H1 (cell line): ENCODE measurements at regions not wholly inside any gene's neighbourhood (a gene's known extent, or its start where the extent isn't known, plus 50 kb on each side); places are given as distances from the start of the nearest gene placed in this dataset.

Experiments used
- CTCF ChIA-PET: fragments of 300-600 bp; sonication (Branson Sonifier 250); formaldehyde crosslinking; loops from one replicate; lab custom pipeline; 2021; ENCODE audit not compliant: partially characterized antibody; lab: Charles Lee
- POLR2A ChIA-PET: fragments of 300-600 bp; sonication (Branson Sonifier 250); formaldehyde crosslinking; loops from one replicate; lab custom pipeline; 2021; ENCODE audit warnings: inconsistent platforms; ENCODE audit not compliant: partially characterized antibody; lab: Charles Lee
- DNase-seq, 2 experiments: peaks; one replicate each; pipeline versions ENCODE4 v3.0.0 to v3.0.0-alpha.2; 2010 to 2022; ENCODE audit warnings: low spot score in 2 of 2, low read depth in 1 of 2, mixed read lengths in 1 of 2
- FAIRE-seq: peaks from 2 replicates; lab custom pipeline; 2011; peaks lifted over from hg19 to GRCh38; lab: Jason Lieb, UNC
- H2AFZ ChIP-seq: 2 replicates; pipeline ENCODE4 v1.8.1; 2012; ENCODE audit warnings: low read length, inconsistent platforms
- H2AK5ac ChIP-seq: 2 replicates; pipeline ENCODE4 v1.6.1; 2013; ENCODE audit warnings: low read depth, low read length
- H2BK120ac ChIP-seq: replicated peaks from 2 replicates; pipeline ENCODE3; 2013; ENCODE audit warnings: low read depth, low read length, inconsistent platforms
- H2BK12ac ChIP-seq: 2 replicates; pipeline ENCODE4 v1.6.1; 2013; ENCODE audit warnings: low read depth, low read length
- H2BK15ac ChIP-seq: 2 replicates; pipeline ENCODE4 v1.6.1; 2013; ENCODE audit warnings: low read length
- H2BK20ac ChIP-seq: 2 replicates; pipeline ENCODE4 v1.6.1; 2013; ENCODE audit warnings: low read length
- H2BK5ac ChIP-seq: 2 replicates; pipeline ENCODE4 v1.6.1; 2013; ENCODE audit warnings: low read depth, low read length
- H3K14ac ChIP-seq: 2 replicates; pipeline ENCODE4 v1.6.1; 2013; ENCODE audit warnings: inconsistent platforms; ENCODE audit not compliant: insufficient read length
- H3K18ac ChIP-seq: 2 replicates; pipeline ENCODE4 v1.6.1; 2013; ENCODE audit warnings: low read length; ENCODE audit errors: extremely low read depth
- H3K23ac ChIP-seq: 2 replicates; pipeline ENCODE4 v1.6.1; 2013; ENCODE audit warnings: inconsistent platforms; ENCODE audit not compliant: insufficient read length
- H3K23me2 ChIP-seq: 2 replicates; pipeline ENCODE4 v1.6.1; 2013; ENCODE audit warnings: low read depth, low read length
- H3K27ac ChIP-seq: 2 replicates; pipeline ENCODE4 v1.6.1; 2011; ENCODE audit warnings: low read depth, low read length, inconsistent platforms
- H3K27me3 ChIP-seq, 4 experiments: replicated peaks in 1 of 4; 1 replicate in 1 of 4; 2 replicates in 3 of 4; pipeline versions ENCODE4 v1.6.1 to v1.8.1; 2011 to 2013; ENCODE audit warnings: low read length in 3 of 4, mild to moderate bottlenecking in 3 of 4, inconsistent platforms in 2 of 4, mixed read lengths in 2 of 4, moderate library complexity in 1 of 4; ENCODE audit not compliant: control insufficient read depth in 3 of 4, insufficient read depth in 3 of 4; ENCODE audit errors: extremely low read depth in 1 of 4
- H3K36me3 ChIP-seq, 4 experiments: 2 replicates each; pipeline versions ENCODE4 v1.6.1 to v1.8.1; 2011 to 2013; ENCODE audit warnings: mild to moderate bottlenecking in 4 of 4, low read length in 3 of 4, moderate library complexity in 2 of 4, control low read depth in 1 of 4, inconsistent platforms in 1 of 4; ENCODE audit not compliant: insufficient read depth in 4 of 4, control insufficient read depth in 2 of 4
- H3K4ac ChIP-seq: replicated peaks from 2 replicates; pipeline ENCODE3; 2013; ENCODE audit warnings: low read length, low read depth, mixed read lengths, inconsistent platforms; ENCODE audit not compliant: insufficient read length
- H3K4me1 ChIP-seq, 4 experiments: replicated peaks in 1 of 4; 1 replicate in 1 of 4; 2 replicates in 3 of 4; pipeline versions ENCODE4 v1.6.1 to v1.8.1; 2011 to 2013; ENCODE audit warnings: low read length in 3 of 4, inconsistent platforms in 2 of 4, mixed read lengths in 1 of 4; ENCODE audit not compliant: insufficient read depth in 4 of 4, control insufficient read depth in 3 of 4
- H3K4me2 ChIP-seq, 2 experiments: 2 replicates each; pipeline versions ENCODE4 v1.6.1 to v1.8.1; 2011 to 2013; ENCODE audit warnings: low read depth in 2 of 2, low read length in 2 of 2, control low read depth in 1 of 2, inconsistent platforms in 1 of 2, mild to moderate bottlenecking in 1 of 2; ENCODE audit not compliant: insufficient read depth in 1 of 2
- H3K4me3 ChIP-seq, 4 experiments: fragments of 200-600, 300-600 bp in 1 of 4; sonication (generic), shearing (Covaris generic), sonication (Bioruptor Twin) in 1 of 4; 2 replicates each; pipeline versions ENCODE4 v1.5.1 to v1.8.1; 2011 to 2016; ENCODE audit warnings: low read length in 4 of 4, low read depth in 3 of 4, control low read depth in 2 of 4, inconsistent platforms in 2 of 4, mild to moderate bottlenecking in 2 of 4, mixed read lengths in 1 of 4, moderate library complexity in 1 of 4; ENCODE audit not compliant: insufficient read depth in 2 of 4; ENCODE audit errors: extremely low read depth in 1 of 4
- H3K56ac ChIP-seq: replicated peaks from 2 replicates; pipeline ENCODE3; 2013; ENCODE audit warnings: low read depth, mild to moderate bottlenecking, mixed read lengths, low read length, inconsistent platforms; ENCODE audit not compliant: insufficient read length
- H3K79me1 ChIP-seq: 2 replicates; pipeline ENCODE4 v1.6.1; 2013; ENCODE audit warnings: low read depth, low read length, control low read depth
- H3K79me2 ChIP-seq, 2 experiments: 2 replicates each; pipeline versions ENCODE4 v1.6.1 to v1.8.1; 2012 to 2013; ENCODE audit warnings: low read length in 2 of 2, mild to moderate bottlenecking in 2 of 2, inconsistent platforms in 1 of 2; ENCODE audit not compliant: insufficient read depth in 2 of 2, control insufficient read depth in 1 of 2
- H3K9ac ChIP-seq, 4 experiments: replicated peaks in 1 of 4; 1 replicate in 1 of 4; 2 replicates in 3 of 4; pipeline versions ENCODE4 v1.6.1 to v1.8.1; 2011 to 2013; ENCODE audit warnings: low read depth in 3 of 4, low read length in 3 of 4, control low read depth in 2 of 4, mild to moderate bottlenecking in 2 of 4, moderate library complexity in 2 of 4, inconsistent platforms in 1 of 4; ENCODE audit errors: extremely low read depth in 1 of 4
- H3K9me3 ChIP-seq, 2 experiments: 2 replicates each; pipeline versions ENCODE4 v1.6.1 to v1.8.1; 2012 to 2013; ENCODE audit warnings: mild to moderate bottlenecking in 2 of 2, moderate library complexity in 2 of 2, control low read depth in 1 of 2, inconsistent platforms in 1 of 2, low read depth in 1 of 2, low read length in 1 of 2, mixed read lengths in 1 of 2; ENCODE audit not compliant: insufficient read depth in 2 of 2
- H4K20me1 ChIP-seq, 2 experiments: replicated peaks in 1 of 2; 2 replicates each; pipeline versions ENCODE3 to v1.8.1; 2011 to 2013; ENCODE audit warnings: inconsistent platforms in 2 of 2, low read length in 2 of 2, mild to moderate bottlenecking in 1 of 2; ENCODE audit not compliant: insufficient read depth in 2 of 2, control insufficient read depth in 1 of 2
- H4K5ac ChIP-seq: 2 replicates; pipeline ENCODE4 v1.6.1; 2013; ENCODE audit warnings: low read length, low read depth, mixed read lengths, inconsistent platforms; ENCODE audit not compliant: insufficient read length
- H4K8ac ChIP-seq: 2 replicates; pipeline ENCODE4 v1.8.0; 2013; ENCODE audit warnings: mild to moderate bottlenecking, moderate library complexity, low read length, inconsistent platforms; ENCODE audit not compliant: insufficient read depth; ENCODE audit errors: extremely low read depth
- H4K91ac ChIP-seq: replicated peaks from 2 replicates; pipeline ENCODE3; 2013; ENCODE audit warnings: low read length, mixed read lengths, inconsistent platforms; ENCODE audit not compliant: insufficient read length
- CBX8 ChIP-seq: fragments of 300-800, 300-1000 bp; sonication (generic); IDR thresholded peaks from 2 replicates; pipeline ENCODE4 v1.7.1; 2016; ENCODE audit warnings: low read depth, low read length, borderline replicate concordance
- EGR1 ChIP-seq: IDR thresholded peaks from 2 replicates; pipeline ENCODE4 v1.6.1; 2011; ENCODE audit warnings: low read depth, low read length, borderline replicate concordance
- EP300 ChIP-seq, 2 experiments: IDR thresholded peaks; 1 replicate in 1 of 2; 2 replicates in 1 of 2; pipeline ENCODE4 v1.6.1; 2011 to 2012; ENCODE audit warnings: low read depth in 2 of 2, low read length in 2 of 2, mild to moderate bottlenecking in 2 of 2, borderline replicate concordance in 1 of 2, inconsistent platforms in 1 of 2, moderate library complexity in 1 of 2
- GTF2F1 ChIP-seq: IDR thresholded peaks from 2 replicates; pipeline ENCODE4 v1.6.1; 2012; ENCODE audit warnings: low read depth, low read length, improper control_type of control experiment, borderline replicate concordance
- HDAC6 ChIP-seq: IDR thresholded peaks from one replicate; pipeline ENCODE4 v1.7.1; 2012; ENCODE audit warnings: low read depth, mild to moderate bottlenecking, inconsistent platforms, low read length, moderate library complexity
- JUND ChIP-seq: IDR thresholded peaks from 2 replicates; pipeline ENCODE4 v1.6.1; 2011; ENCODE audit warnings: mild to moderate bottlenecking, improper control_type of control experiment, low read length
- KDM4A ChIP-seq: IDR thresholded peaks from one replicate; pipeline ENCODE4 v1.7.1; 2012; ENCODE audit warnings: low read depth, mild to moderate bottlenecking, moderate library complexity, low read length, inconsistent platforms; ENCODE audit not compliant: severe bottlenecking
- KDM5A ChIP-seq: fragments of 200-600 bp; IDR thresholded peaks from 2 replicates; pipeline ENCODE4 v1.7.1; 2012; ENCODE audit warnings: mild to moderate bottlenecking, low read length, inconsistent platforms, mixed read lengths
- SRF ChIP-seq: IDR thresholded peaks from 2 replicates; pipeline ENCODE4 v1.6.1; 2011; ENCODE audit warnings: mild to moderate bottlenecking, low read depth, low read length, moderate library complexity
- SUZ12 ChIP-seq: fragments of 200-600 bp; sonication (generic); IDR thresholded peaks from 2 replicates; pipeline ENCODE4 v1.6.1; 2012; ENCODE audit warnings: mild to moderate bottlenecking, inconsistent platforms, low read length, moderate library complexity, mixed read lengths
- TCF12 ChIP-seq: IDR thresholded peaks from 2 replicates; pipeline ENCODE4 v1.6.1; 2011; ENCODE audit warnings: low read depth, mild to moderate bottlenecking, low read length
- TEAD4 ChIP-seq: IDR thresholded peaks from 2 replicates; pipeline ENCODE4 v1.6.1; 2012; ENCODE audit warnings: low read depth, low read length, inconsistent platforms, mixed read lengths
- WGBS, 2 experiments: shearing (Covaris generic) in 1 of 2; methylation state at CpG; one replicate each; pipeline versions ENCODE4 v1.1.6 to v1.1.7; 2013 to 2015; ENCODE audit warnings: low lambda C conversion rate in 2 of 2, mixed read lengths in 2 of 2, inconsistent platforms in 1 of 2, low coverage in 1 of 2, missing lambda C conversion rate in 1 of 2; ENCODE audit not compliant: insufficient replicate concordance in 2 of 2, insufficient coverage in 1 of 2, insufficient read length in 1 of 2; ENCODE audit errors: extremely low coverage in 1 of 2, missing lambda C conversion rate in 1 of 2; 5-methylcytosine and 5-hydroxymethylcytosine counted together
- TF ChIP-seq, protein P1 (sequence below): IDR thresholded peaks from 2 replicates; pipeline ENCODE4 v1.6.1; 2011; ENCODE audit warnings: low read length, improper control_type of control experiment

DNA sequence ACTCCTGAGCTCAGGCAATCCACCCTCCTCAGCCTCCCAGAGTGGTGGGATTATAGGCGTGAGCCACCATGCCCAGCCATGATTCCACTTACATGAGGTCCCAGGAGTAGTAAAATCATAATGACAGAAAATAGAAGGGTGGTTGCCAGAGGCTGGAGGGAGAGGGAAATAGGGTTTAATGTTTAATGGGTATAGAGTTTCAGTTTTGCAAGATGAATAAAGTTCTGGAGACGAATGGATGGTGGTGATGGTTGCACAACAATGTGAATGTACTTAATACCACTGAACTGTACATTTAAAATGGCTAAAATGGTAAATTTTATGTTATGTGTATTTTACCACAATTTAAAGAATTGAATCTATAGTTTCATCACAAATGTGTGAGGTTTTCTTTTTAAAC is 146.5 kb upstream of the ABCA1 start:
- Histone ChIP-seq H4K5ac (no peak overlapping the region), H4K91ac (no peak overlapping the region), H3K18ac (no peak overlapping the region), H3K36me3 (no peaks in the 10 kb centered on the region), H2BK12ac (no peak overlapping the region), H4K8ac (no peak overlapping the region), H3K56ac (no peak overlapping the region), H2AFZ (no peak overlapping the region), H4K20me1 (no peaks in the 10 kb centered on the region), H3K4me3 (no peak overlapping the region), H2AK5ac (no peak overlapping the region), H2BK15ac (no peak overlapping the region), H2BK120ac (no peak overlapping the region), H3K79me2 (no peaks in the 10 kb centered on the region), H3K4me2 (no peak overlapping the region), H3K14ac (no peak overlapping the region), H3K23me2 (no peaks in the 10 kb centered on the region), H3K9ac (no peak overlapping the region), H3K23ac (no peak overlapping the region), H3K79me1 (no peaks in the 10 kb centered on the region), H3K9me3 (no peaks in the 10 kb centered on the region), H2BK5ac (no peak overlapping the region), H3K4ac (no peak overlapping the region), H2BK20ac (no peak overlapping the region), H3K27me3 (no peaks in the 10 kb centered on the region)
- ChIA-PET POLR2A (interaction anchor here (1.0 kb wide), 1 partner anchor 145 kb away, joined by 3 read pairs; no protein-coding TSS in a partner anchor), CTCF (no interaction called here)
- FAIRE-seq (no peak), DNase-seq (no peak)
- WGBS, 2 experiments, result 98 to 100% methylated on average over 1 to 2 of the region's 2 CpGs
- TF ChIP-seq GTF2F1, result no peak
- TF ChIP-seq, protein P1, sequence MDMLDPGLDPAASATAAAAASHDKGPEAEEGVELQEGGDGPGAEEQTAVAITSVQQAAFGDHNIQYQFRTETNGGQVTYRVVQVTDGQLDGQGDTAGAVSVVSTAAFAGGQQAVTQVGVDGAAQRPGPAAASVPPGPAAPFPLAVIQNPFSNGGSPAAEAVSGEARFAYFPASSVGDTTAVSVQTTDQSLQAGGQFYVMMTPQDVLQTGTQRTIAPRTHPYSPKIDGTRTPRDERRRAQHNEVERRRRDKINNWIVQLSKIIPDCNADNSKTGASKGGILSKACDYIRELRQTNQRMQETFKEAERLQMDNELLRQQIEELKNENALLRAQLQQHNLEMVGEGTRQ, result no peak
- no peak for TF ChIP-seq CBX8
- no peak for TF ChIP-seq HDAC6
- TF ChIP-seq EP300 (IDR thresholded peaks at IDR 0.05; ENCODE audit: borderline replicate concordance in 1 of 2, low read depth in 2 of 2, low read length in 2 of 2), result no peak
- TF ChIP-seq KDM4A, result no peak
- no peak for TF ChIP-seq JUND
- TF ChIP-seq KDM5A, result no peak
- no peak for TF ChIP-seq SUZ12
- no peak for TF ChIP-seq SRF
- TF ChIP-seq TEAD4, result no peak
- no peak for TF ChIP-seq TCF12
- TF ChIP-seq EGR1, result no peak
- TF ChIP-seq, all 59 proteins: peak for 0
- Histone ChIP-seq H3K4me1 (no peaks in the 10 kb centered on the region), H3K27ac (no peak overlapping the region)
